OCI-LY1 (cell line): ENCODE measurements at regions not wholly inside any gene's neighbourhood (a gene's known extent, or its start where the extent isn't known, plus 50 kb on each side); places are given as distances from the start of the nearest gene placed in this dataset.

Source experiments
- EZH2 ChIP-seq: fragments of 200-600 bp; sonication (generic), shearing (Covaris generic); IDR thresholded peaks from 2 replicates; pipeline ENCODE4 v1.8.0; 2017; ENCODE audit warnings: borderline replicate concordance, mixed run types, mild to moderate bottlenecking, antibody characterized with exemption, low read length, moderate library complexity, mixed read lengths
- TF ChIP-seq, protein P1 (sequence below): fragments of 200-600 bp; sonication (generic), shearing (Covaris generic); IDR thresholded peaks from 2 replicates; pipeline ENCODE4 v1.5.1; 2017; ENCODE audit warnings: mild to moderate bottlenecking, antibody characterized with exemption, low read length, moderate library complexity, mixed read lengths

DNA sequence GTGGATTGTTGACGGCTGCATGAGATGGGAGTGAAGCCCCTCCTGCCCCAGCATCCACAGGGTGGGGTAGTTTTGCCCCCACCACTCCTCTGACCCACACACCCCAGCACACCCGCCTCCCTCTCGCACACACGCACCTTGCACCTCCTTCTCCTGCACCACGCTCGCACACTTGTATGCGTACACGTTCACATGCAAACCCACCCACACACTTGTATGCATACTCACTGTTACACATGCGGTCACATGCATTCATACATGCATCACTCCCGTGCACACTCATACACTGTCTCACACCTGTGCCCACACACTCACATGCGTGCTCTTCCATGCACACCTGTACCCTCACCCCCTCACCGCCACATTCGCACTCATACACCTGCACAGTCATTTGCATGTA lies 70.5 kb upstream of the CIBAR2 start:
- TF ChIP-seq, protein P1, sequence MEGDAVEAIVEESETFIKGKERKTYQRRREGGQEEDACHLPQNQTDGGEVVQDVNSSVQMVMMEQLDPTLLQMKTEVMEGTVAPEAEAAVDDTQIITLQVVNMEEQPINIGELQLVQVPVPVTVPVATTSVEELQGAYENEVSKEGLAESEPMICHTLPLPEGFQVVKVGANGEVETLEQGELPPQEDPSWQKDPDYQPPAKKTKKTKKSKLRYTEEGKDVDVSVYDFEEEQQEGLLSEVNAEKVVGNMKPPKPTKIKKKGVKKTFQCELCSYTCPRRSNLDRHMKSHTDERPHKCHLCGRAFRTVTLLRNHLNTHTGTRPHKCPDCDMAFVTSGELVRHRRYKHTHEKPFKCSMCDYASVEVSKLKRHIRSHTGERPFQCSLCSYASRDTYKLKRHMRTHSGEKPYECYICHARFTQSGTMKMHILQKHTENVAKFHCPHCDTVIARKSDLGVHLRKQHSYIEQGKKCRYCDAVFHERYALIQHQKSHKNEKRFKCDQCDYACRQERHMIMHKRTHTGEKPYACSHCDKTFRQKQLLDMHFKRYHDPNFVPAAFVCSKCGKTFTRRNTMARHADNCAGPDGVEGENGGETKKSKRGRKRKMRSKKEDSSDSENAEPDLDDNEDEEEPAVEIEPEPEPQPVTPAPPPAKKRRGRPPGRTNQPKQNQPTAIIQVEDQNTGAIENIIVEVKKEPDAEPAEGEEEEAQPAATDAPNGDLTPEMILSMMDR: no peak
- no peak for TF ChIP-seq EZH2
